Cardiac fibroblast (primary cell): ENCODE measurements at regions not wholly inside any gene's neighbourhood (a gene's known extent, or its start where the extent isn't known, plus 50 kb on each side); places are given as distances from the start of the nearest gene placed in this dataset.

Experiments
- DNase-seq, 2 donors: peaks; one replicate each; pipeline versions ENCODE4 v3.0.0 to v3.0.0-alpha.2; 2010; ENCODE audit warnings: low read depth in 2 of 2
- H3K4me3 ChIP-seq, 2 donors: replicated peaks in 1 of 2; 1 replicate in 1 of 2; 2 replicates in 1 of 2; pipeline ENCODE4 v1.5.1; 2011; ENCODE audit warnings: low read depth in 2 of 2, low read length in 2 of 2, mild to moderate bottlenecking in 2 of 2, moderate library complexity in 1 of 2
- CTCF ChIP-seq: IDR thresholded peaks from one replicate; pipeline ENCODE4 v1.5.1; 2011; ENCODE audit warnings: low read depth, mild to moderate bottlenecking, low read length, inconsistent platforms

- TF ChIP-seq CTCF = no peak
- H3K4me3 ChIP-seq = no peak overlapping the region
- no peak for DNase-seq
Measured at GRCh38 chr16:86338403-86339115, 171.8 kb upstream of the FOXF1 start.

- no peak for DNase-seq
- no peak for TF ChIP-seq CTCF
- no peak overlapping the region for H3K4me3 ChIP-seq
Measured at GRCh38 chr16:86342161-86342834, 168.0 kb upstream of the FOXF1 start.

GRCh38 chr16:86343027-86343795 lies 167.1 kb upstream of the FOXF1 start:
- DNase-seq = peak; percentile 57 to 86
- TF ChIP-seq CTCF = no peak
- H3K4me3 ChIP-seq = no peak overlapping the region

- TF ChIP-seq CTCF = no peak
- peak; percentile 24 to 41 for DNase-seq
- H3K4me3 ChIP-seq = no peak overlapping the region
Measured at GRCh38 chr16:86343796-86344585, 166.3 kb upstream of the FOXF1 start.

GRCh38 chr16:86344586-86344871 lies 165.8 kb upstream of the FOXF1 start:
- H3K4me3 ChIP-seq = no peak overlapping the region
- DNase-seq = no peak
- no peak for TF ChIP-seq CTCF

- no peak overlapping the region for H3K4me3 ChIP-seq
- TF ChIP-seq CTCF = no peak
- DNase-seq = no peak
Measured at GRCh38 chr16:86344881-86345280, 165.4 kb upstream of the FOXF1 start.
